Liver (tissue), 8 donors: ENCODE measurements at regions not wholly inside any gene's neighbourhood (a gene's known extent, or its start where the extent isn't known, plus 50 kb on each side); places are given as distances from the start of the nearest gene placed in this dataset.

Experiments used
- DNase-seq: peaks from one replicate; pipeline ENCODE4 v3.0.0-alpha.2; 2017; ENCODE audit warnings: low spot score
- H3K27ac ChIP-seq, 2 donors: one replicate each; pipeline ENCODE4 v1.7.0; 2013; ENCODE audit warnings: inconsistent platforms in 2 of 2, low read length in 2 of 2, control low read depth in 1 of 2, low read depth in 1 of 2, mild to moderate bottlenecking in 1 of 2
- H3K27me3 ChIP-seq, 4 donors: one replicate each; pipeline versions ENCODE4 v1.6.1 to v1.7.0; 2013; ENCODE audit warnings: low read length in 3 of 4, inconsistent platforms in 1 of 4, mild to moderate bottlenecking in 1 of 4, moderate library complexity in 1 of 4; ENCODE audit not compliant: control insufficient read depth in 4 of 4, insufficient read depth in 4 of 4
- H3K36me3 ChIP-seq, 4 donors: one replicate each; pipeline versions ENCODE4 v1.6.1 to v1.7.0; 2013; ENCODE audit warnings: low read length in 3 of 4, mild to moderate bottlenecking in 3 of 4, low read depth in 1 of 4, moderate library complexity in 1 of 4; ENCODE audit not compliant: control insufficient read depth in 4 of 4, insufficient read depth in 3 of 4
- H3K4me1 ChIP-seq, 4 donors: one replicate each; pipeline versions ENCODE4 v1.6.1 to v1.7.0; 2013; ENCODE audit warnings: low read length in 3 of 4, mild to moderate bottlenecking in 3 of 4, moderate library complexity in 1 of 4; ENCODE audit not compliant: control insufficient read depth in 4 of 4, insufficient read depth in 4 of 4
- H3K4me3 ChIP-seq, 3 donors: one replicate each; pipeline versions ENCODE4 v1.6.1 to v1.7.0; 2013; ENCODE audit warnings: low read length in 3 of 3, control low read depth in 1 of 3, low read depth in 1 of 3, mild to moderate bottlenecking in 1 of 3
- H3K9ac ChIP-seq, 2 donors: one replicate each; pipeline ENCODE4 v1.7.0; 2013; ENCODE audit warnings: low read length in 2 of 2, mild to moderate bottlenecking in 2 of 2, moderate library complexity in 2 of 2, control low read depth in 1 of 2, low read depth in 1 of 2
- H3K9me3 ChIP-seq, 4 donors: one replicate each; pipeline versions ENCODE4 v1.6.1 to v1.7.0; 2013; ENCODE audit warnings: low read length in 3 of 4; ENCODE audit not compliant: control insufficient read depth in 4 of 4
- EGR1 ChIP-seq, 2 donors: IDR thresholded peaks; 2 replicates each; pipeline ENCODE4 v1.6.1; 2016 to 2018; ENCODE audit warnings: antibody characterized with exemption in 2 of 2, low read depth in 2 of 2
- FOXA1 ChIP-seq: IDR thresholded peaks from 2 replicates; pipeline ENCODE4 v1.6.1; 2016; ENCODE audit warnings: antibody characterized with exemption
- FOXA2 ChIP-seq: IDR thresholded peaks from 2 replicates; pipeline ENCODE4 v1.6.1; 2016; ENCODE audit warnings: antibody characterized with exemption
- GABPA ChIP-seq, 2 donors: IDR thresholded peaks in 1 of 2; conservative IDR thresholded peaks in 1 of 2; 2 replicates each; pipeline ENCODE4 v1.6.1; 2016; ENCODE audit warnings: antibody characterized with exemption in 2 of 2, mild to moderate bottlenecking in 1 of 2, moderate library complexity in 1 of 2
- HNF4A ChIP-seq, 2 donors: conservative IDR thresholded peaks; 2 replicates each; pipeline ENCODE4 v1.6.1; 2016; ENCODE audit warnings: antibody characterized with exemption in 2 of 2, mild to moderate bottlenecking in 2 of 2
- NR2F2 ChIP-seq: IDR thresholded peaks from 2 replicates; pipeline ENCODE4 v1.6.1; 2016; ENCODE audit warnings: antibody characterized with exemption
- RAD21 ChIP-seq, 2 donors: IDR thresholded peaks; 2 replicates each; pipeline ENCODE4 v1.6.1; 2016; ENCODE audit warnings: antibody characterized with exemption in 2 of 2, mild to moderate bottlenecking in 2 of 2
- REST ChIP-seq: IDR thresholded peaks from 2 replicates; pipeline ENCODE4 v1.6.1; 2016; ENCODE audit warnings: antibody characterized with exemption, mild to moderate bottlenecking
- RXRA ChIP-seq, 2 donors: IDR thresholded peaks; 2 replicates each; pipeline ENCODE4 v1.6.1; 2017 to 2018; ENCODE audit warnings: antibody characterized with exemption in 2 of 2, mild to moderate bottlenecking in 1 of 2
- SP1 ChIP-seq: IDR thresholded peaks from 2 replicates; pipeline ENCODE4 v1.6.1; 2018; ENCODE audit warnings: antibody characterized with exemption, mild to moderate bottlenecking
- TAF1 ChIP-seq: conservative IDR thresholded peaks from 2 replicates; pipeline ENCODE4 v1.6.1; 2016; ENCODE audit warnings: antibody characterized with exemption, mild to moderate bottlenecking
- YY1 ChIP-seq: IDR thresholded peaks from 2 replicates; pipeline ENCODE4 v1.6.1; 2016; ENCODE audit warnings: antibody characterized with exemption, mild to moderate bottlenecking
- WGBS: extraction: QIAGEN DNeasy Blood & Tissue Kit; methylation state at CpG from one replicate; pipeline ENCODE4 v1.1.7; 2013; 5-methylcytosine and 5-hydroxymethylcytosine counted together
- TF ChIP-seq, protein P1 (sequence below): IDR thresholded peaks from 2 replicates; pipeline ENCODE4 v1.6.1; 2016; ENCODE audit warnings: antibody characterized with exemption
- TF ChIP-seq, protein P2 (sequence below): IDR thresholded peaks from 2 replicates; pipeline ENCODE4 v1.6.1; 2016; ENCODE audit warnings: antibody characterized with exemption
- TF ChIP-seq, protein P3 (sequence below): fragments of 150-350 bp; IDR thresholded peaks from 2 replicates; pipeline ENCODE4 v1.5.1; 2017; ENCODE audit warnings: improper control_type of control experiment, low read depth, low read length; ENCODE audit not compliant: missing input control
- donor health status: healthy.
- donor health status: healthy.
- donor health status: healthy.
- donor health status: healthy.
- donor health status: healthy.

DNA sequence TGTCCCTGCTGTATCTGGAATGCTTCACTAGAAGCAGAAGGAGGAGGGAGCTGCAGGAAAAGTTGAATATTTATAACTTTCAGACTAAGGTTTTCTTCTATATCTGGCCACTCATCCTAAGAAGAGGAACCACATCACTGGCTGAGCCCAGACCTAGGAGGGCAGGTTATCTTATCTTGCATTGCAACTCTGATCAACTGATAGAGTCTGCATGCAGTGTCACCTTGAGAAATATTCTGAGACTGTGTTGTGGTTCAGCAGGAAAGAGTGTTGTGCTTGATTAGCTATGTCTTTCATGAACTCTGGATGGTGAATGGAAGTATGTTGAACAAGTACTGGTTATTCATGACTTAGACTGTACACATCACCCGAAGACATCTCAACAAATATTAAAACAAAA, 460.0 kb downstream of the TOX3 start (continued):
- TF ChIP-seq, protein P1, sequence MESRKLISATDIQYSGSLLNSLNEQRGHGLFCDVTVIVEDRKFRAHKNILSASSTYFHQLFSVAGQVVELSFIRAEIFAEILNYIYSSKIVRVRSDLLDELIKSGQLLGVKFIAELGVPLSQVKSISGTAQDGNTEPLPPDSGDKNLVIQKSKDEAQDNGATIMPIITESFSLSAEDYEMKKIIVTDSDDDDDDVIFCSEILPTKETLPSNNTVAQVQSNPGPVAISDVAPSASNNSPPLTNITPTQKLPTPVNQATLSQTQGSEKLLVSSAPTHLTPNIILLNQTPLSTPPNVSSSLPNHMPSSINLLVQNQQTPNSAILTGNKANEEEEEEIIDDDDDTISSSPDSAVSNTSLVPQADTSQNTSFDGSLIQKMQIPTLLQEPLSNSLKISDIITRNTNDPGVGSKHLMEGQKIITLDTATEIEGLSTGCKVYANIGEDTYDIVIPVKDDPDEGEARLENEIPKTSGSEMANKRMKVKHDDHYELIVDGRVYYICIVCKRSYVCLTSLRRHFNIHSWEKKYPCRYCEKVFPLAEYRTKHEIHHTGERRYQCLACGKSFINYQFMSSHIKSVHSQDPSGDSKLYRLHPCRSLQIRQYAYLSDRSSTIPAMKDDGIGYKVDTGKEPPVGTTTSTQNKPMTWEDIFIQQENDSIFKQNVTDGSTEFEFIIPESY: no peak
- TF ChIP-seq, protein P2, sequence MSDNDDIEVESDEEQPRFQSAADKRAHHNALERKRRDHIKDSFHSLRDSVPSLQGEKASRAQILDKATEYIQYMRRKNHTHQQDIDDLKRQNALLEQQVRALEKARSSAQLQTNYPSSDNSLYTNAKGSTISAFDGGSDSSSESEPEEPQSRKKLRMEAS: no peak
- TF ChIP-seq RAD21 (IDR thresholded peaks at IDR 0.05): no peak

DNA sequence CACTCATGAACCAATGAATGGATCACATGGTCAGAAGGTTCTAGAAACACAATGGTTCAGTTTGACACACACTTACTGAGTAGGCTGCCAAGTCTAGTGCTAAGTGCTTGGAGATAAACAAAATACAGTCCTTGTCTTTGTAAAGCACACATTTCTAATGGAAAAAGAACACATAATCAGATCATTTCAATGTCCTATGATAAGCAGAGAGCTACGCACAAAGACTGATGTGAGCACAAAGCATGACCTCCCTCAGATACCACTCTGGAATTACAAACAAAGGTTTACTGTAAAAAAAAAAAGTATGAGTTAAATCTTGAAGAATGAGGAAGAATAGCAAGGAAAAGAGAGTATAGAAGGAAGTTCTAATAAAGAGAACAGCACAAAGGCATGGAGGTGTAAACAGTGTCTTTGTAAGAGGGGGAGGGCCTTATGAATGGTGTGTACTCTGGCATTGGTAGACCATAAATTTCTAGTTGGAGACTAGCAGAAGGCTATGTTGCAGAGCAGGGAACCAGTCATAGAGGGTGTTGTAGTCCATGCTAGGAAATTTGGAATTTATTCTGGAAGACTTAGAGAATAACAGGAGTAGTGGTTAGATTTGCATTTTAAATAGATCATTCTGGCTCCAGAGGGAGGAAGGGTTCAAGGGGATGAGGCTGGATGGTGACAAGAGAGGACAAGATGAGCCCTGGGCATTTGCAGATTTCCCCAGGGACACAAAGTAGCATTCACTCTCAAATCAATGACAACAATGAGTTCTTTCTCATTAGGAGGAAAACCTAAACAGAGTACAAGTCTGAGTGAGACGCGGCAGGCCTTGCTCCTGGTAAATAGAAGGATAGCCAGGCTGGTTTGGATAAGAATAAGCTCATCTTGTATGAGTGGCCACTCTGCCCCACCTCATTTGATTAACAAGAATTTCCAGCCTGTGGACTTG, 468.0 kb downstream of the TOX3 start:
- no peaks in the 10 kb centered on the region for H3K4me1 ChIP-seq
- H3K9me3 ChIP-seq: no peaks in the 10 kb centered on the region
- no peaks in the 10 kb centered on the region for H3K36me3 ChIP-seq
- no peak overlapping the region for H3K9ac ChIP-seq
- no peaks in the 10 kb centered on the region for H3K27me3 ChIP-seq
- TF ChIP-seq TAF1 (no peak), FOXA1 (no peak), EGR1 (IDR thresholded peaks at IDR 0.05; ENCODE audit: low read depth in 2 of 2) (no peak), RXRA (IDR thresholded peaks at IDR 0.05) (no peak), YY1 (no peak), FOXA2 (no peak), GABPA (IDR thresholded peaks at IDR 0.05 in 1 of 2, conservative IDR thresholded peaks at IDR 0.05 in 1 of 2) (no peak), NR2F2 (no peak), HNF4A (conservative IDR thresholded peaks at IDR 0.05) (no peak)
- WGBS: 89% methylated on average over 3 of the region's 3 CpGs
- H3K4me3 ChIP-seq: no peak overlapping the region
- no peak for DNase-seq
- H3K27ac ChIP-seq: no peak overlapping the region

DNA sequence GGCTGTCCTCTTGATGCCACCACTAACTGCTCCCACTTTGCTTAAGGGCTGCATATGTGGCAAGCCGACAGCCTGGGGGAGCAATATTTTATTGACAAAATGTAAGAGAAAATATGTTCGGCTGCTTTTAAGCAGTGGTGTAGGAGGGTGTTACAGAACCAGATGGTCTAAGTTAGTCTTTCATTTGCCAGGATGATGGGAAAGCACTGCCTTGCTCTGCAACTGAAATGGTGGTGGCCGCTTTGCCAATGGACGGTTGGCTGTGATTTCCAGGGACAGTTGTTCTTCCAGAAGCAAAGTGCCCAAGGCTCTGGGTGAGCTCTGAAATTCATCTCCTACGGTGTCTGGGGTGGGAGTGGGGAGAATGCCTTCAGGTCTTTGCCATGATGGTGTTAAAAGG, 469.3 kb downstream of the TOX3 start:
- no peak for DNase-seq
- H3K4me1 ChIP-seq: no peaks in the 10 kb centered on the region
- H3K36me3 ChIP-seq: no peaks in the 10 kb centered on the region
- no peaks in the 10 kb centered on the region for H3K9me3 ChIP-seq
- no peak overlapping the region for H3K4me3 ChIP-seq
- TF ChIP-seq GABPA (IDR thresholded peaks at IDR 0.05 in 1 of 2, conservative IDR thresholded peaks at IDR 0.05 in 1 of 2) (no peak), REST (no peak), RAD21 (IDR thresholded peaks at IDR 0.05) (no peak), SP1 (no peak), NR2F2 (no peak), FOXA1 (no peak), EGR1 (IDR thresholded peaks at IDR 0.05; ENCODE audit: low read depth in 2 of 2) (no peak), TAF1 (no peak), RXRA (IDR thresholded peaks at IDR 0.05) (no peak), HNF4A (conservative IDR thresholded peaks at IDR 0.05) (no peak)
- TF ChIP-seq, protein P1: no peak
- TF ChIP-seq, protein P3, sequence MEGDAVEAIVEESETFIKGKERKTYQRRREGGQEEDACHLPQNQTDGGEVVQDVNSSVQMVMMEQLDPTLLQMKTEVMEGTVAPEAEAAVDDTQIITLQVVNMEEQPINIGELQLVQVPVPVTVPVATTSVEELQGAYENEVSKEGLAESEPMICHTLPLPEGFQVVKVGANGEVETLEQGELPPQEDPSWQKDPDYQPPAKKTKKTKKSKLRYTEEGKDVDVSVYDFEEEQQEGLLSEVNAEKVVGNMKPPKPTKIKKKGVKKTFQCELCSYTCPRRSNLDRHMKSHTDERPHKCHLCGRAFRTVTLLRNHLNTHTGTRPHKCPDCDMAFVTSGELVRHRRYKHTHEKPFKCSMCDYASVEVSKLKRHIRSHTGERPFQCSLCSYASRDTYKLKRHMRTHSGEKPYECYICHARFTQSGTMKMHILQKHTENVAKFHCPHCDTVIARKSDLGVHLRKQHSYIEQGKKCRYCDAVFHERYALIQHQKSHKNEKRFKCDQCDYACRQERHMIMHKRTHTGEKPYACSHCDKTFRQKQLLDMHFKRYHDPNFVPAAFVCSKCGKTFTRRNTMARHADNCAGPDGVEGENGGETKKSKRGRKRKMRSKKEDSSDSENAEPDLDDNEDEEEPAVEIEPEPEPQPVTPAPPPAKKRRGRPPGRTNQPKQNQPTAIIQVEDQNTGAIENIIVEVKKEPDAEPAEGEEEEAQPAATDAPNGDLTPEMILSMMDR: no peak
- H3K9ac ChIP-seq: no peak overlapping the region
- no peaks in the 10 kb centered on the region for H3K27me3 ChIP-seq
- no peak overlapping the region for H3K27ac ChIP-seq
- WGBS: 86% methylated on average over 5 of the region's 5 CpGs
